HCT116 (cell line): ENCODE measurements at regions not wholly inside any gene's neighbourhood (a gene's known extent, or its start where the extent isn't known, plus 50 kb on each side); places are given as distances from the start of the nearest gene placed in this dataset.

Experiments
- ATAC-seq: fragments of 200-7000 bp; cut with Tn5 transposase; 2 replicates; pipeline ENCODE4 v1.9.1; 2020; ENCODE audit warnings: mild to moderate bottlenecking, moderate library complexity
- BruUV-seq: library from RNA; stranded (reverse); fragments of 400-500 nt; replicated peaks from 2 replicates; lab custom pipeline; 2021; lab: Mats Ljungman, UMichigan
- CTCF ChIA-PET: fragments of 300-600 bp; sonication (Branson Sonifier 250); formaldehyde crosslinking; loops from one replicate; lab custom pipeline; 2021; ENCODE audit warnings: antibody characterized with exemption; lab: Charles Lee
- POLR2A ChIA-PET: fragments of 300-600, 350-600 bp; sonication (Branson Sonifier 250); formaldehyde crosslinking; loops from one replicate; lab custom pipeline; 2021; ENCODE audit warnings: antibody characterized with exemption; lab: Charles Lee
- RAD21 ChIA-PET, 2 experiments: fragments of 300-600 bp; sonication (Branson Sonifier 250); formaldehyde crosslinking; loops; one replicate each; lab custom pipeline; 2023; ENCODE audit warnings: low total read pairs in 2 of 2; ENCODE audit not compliant: uncharacterized antibody in 2 of 2, unreplicated experiment in 2 of 2, low non-redundant PET in 1 of 2; lab: Charles Lee
- DNase-seq: peaks from one replicate; pipeline ENCODE4 v3.0.0-alpha.2; 2010; ENCODE audit warnings: low read depth, low spot score
- H2AFZ ChIP-seq: fragments of 200-600 bp; shearing (Covaris generic), sonication (generic); 2 replicates; pipeline ENCODE4 v1.6.1; 2017; ENCODE audit warnings: low read depth, mixed run types, mixed read lengths, antibody characterized with exemption, low read length; ENCODE audit not compliant: poor library complexity, severe bottlenecking
- H3K27ac ChIP-seq: 2 replicates; pipeline ENCODE4 v1.5.1; 2012; ENCODE audit warnings: low read depth, low read length
- H3K27me3 ChIP-seq: fragments of 200-600 bp; sonication (generic); 2 replicates; pipeline ENCODE4 v1.6.1; 2016; ENCODE audit warnings: mixed run types, low read length, mixed read lengths; ENCODE audit not compliant: insufficient read depth
- H3K36me3 ChIP-seq, 2 experiments: fragments of 200-500 bp in 1 of 2; fragments of 200-600 bp in 1 of 2; sonication (Bioruptor generic) in 1 of 2; sonication (generic) in 1 of 2; 2 replicates each; pipeline versions ENCODE4 v1.5.1 to v1.6.1; 2014 to 2016; ENCODE audit warnings: low read length in 2 of 2, inconsistent platforms in 1 of 2, mixed read lengths in 1 of 2, mixed run types in 1 of 2; ENCODE audit not compliant: insufficient read depth in 2 of 2, control insufficient read depth in 1 of 2
- H3K4me1 ChIP-seq, 2 experiments: fragments of 200-600 bp in 1 of 2; sonication (generic) in 1 of 2; 2 replicates each; pipeline versions ENCODE4 v1.5.1 to v1.6.1; 2012 to 2017; ENCODE audit warnings: low read length in 2 of 2, inconsistent platforms in 1 of 2, mild to moderate bottlenecking in 1 of 2, mixed read lengths in 1 of 2, mixed run types in 1 of 2, moderate library complexity in 1 of 2; ENCODE audit not compliant: insufficient read depth in 2 of 2, control insufficient read depth in 1 of 2
- H3K4me2 ChIP-seq: fragments of 200-600 bp; sonication (generic); 2 replicates; pipeline ENCODE4 v1.6.1; 2017; ENCODE audit warnings: mixed run types, low read length, mixed read lengths
- H3K4me3 ChIP-seq, 2 experiments: fragments of 200-600 bp in 1 of 2; sonication (generic) in 1 of 2; replicated peaks in 1 of 2; 2 replicates each; pipeline ENCODE4 v1.5.1; 2011 to 2016; ENCODE audit warnings: low read length in 2 of 2, control low read depth in 1 of 2, low read depth in 1 of 2, mild to moderate bottlenecking in 1 of 2, mixed read lengths in 1 of 2, mixed run types in 1 of 2
- H3K79me2 ChIP-seq: fragments of 200-600 bp; sonication (generic); 2 replicates; pipeline ENCODE4 v1.6.1; 2017; ENCODE audit warnings: mild to moderate bottlenecking, mixed run types, low read length, moderate library complexity, mixed read lengths; ENCODE audit not compliant: insufficient read depth
- H3K9ac ChIP-seq: fragments of 200-600 bp; sonication (generic); 2 replicates; pipeline ENCODE4 v1.6.1; 2016; ENCODE audit warnings: low read length, mixed read lengths
- H3K9me2 ChIP-seq: fragments of 200-600 bp; sonication (generic), shearing (Covaris generic); 2 replicates; pipeline ENCODE4 v1.6.1; 2017; ENCODE audit warnings: mixed run types, mild to moderate bottlenecking, moderate library complexity; ENCODE audit not compliant: insufficient read depth
- H3K9me3 ChIP-seq, 2 experiments: fragments of 200-500 bp in 1 of 2; fragments of 200-600 bp in 1 of 2; sonication (Bioruptor generic) in 1 of 2; sonication (generic) in 1 of 2; 2 replicates each; pipeline ENCODE4 v1.6.1; 2014 to 2017; ENCODE audit warnings: low read length in 2 of 2, mixed read lengths in 2 of 2, inconsistent platforms in 1 of 2, low read depth in 1 of 2, mild to moderate bottlenecking in 1 of 2, mixed run types in 1 of 2, moderate library complexity in 1 of 2; ENCODE audit not compliant: control insufficient read depth in 1 of 2, insufficient read depth in 1 of 2
- H4K20me1 ChIP-seq: fragments of 200-600 bp; sonication (generic), shearing (Covaris generic); 2 replicates; pipeline ENCODE4 v1.6.1; 2017; ENCODE audit warnings: mixed run types, mild to moderate bottlenecking, moderate library complexity; ENCODE audit not compliant: insufficient read depth
- CBX3 ChIP-seq: IDR thresholded peaks from 2 replicates; pipeline ENCODE4 v1.6.1; 2012; ENCODE audit warnings: low read depth
- EGR1 ChIP-seq: IDR thresholded peaks from 2 replicates; pipeline ENCODE4 v1.6.1; 2012; ENCODE audit warnings: low read depth
- EZH2 ChIP-seq: fragments of 200-600 bp; sonication (generic); IDR thresholded peaks from 2 replicates; pipeline ENCODE4 v1.6.1; 2017; ENCODE audit warnings: antibody characterized with exemption, mixed run types
- JUND ChIP-seq: IDR thresholded peaks from 2 replicates; pipeline ENCODE4 v1.6.1; 2012
- POLR2AphosphoS5 ChIP-seq: IDR thresholded peaks from 2 replicates; pipeline ENCODE4 v1.6.1; 2011; ENCODE audit warnings: mild to moderate bottlenecking, low read depth, low read length, moderate library complexity
- REST ChIP-seq: IDR thresholded peaks from 2 replicates; pipeline ENCODE4 v1.6.1; 2012; ENCODE audit warnings: low read depth
- SP1 ChIP-seq: IDR thresholded peaks from 2 replicates; pipeline ENCODE4 v1.6.1; 2012; ENCODE audit warnings: low read depth
- YY1 ChIP-seq: IDR thresholded peaks from 2 replicates; pipeline ENCODE4 v1.6.1; 2011; ENCODE audit warnings: low read length, low read depth, moderate library complexity, mild to moderate bottlenecking; ENCODE audit not compliant: insufficient replicate concordance; ENCODE audit errors: extremely low read depth
- ZBTB33 ChIP-seq: IDR thresholded peaks from 2 replicates; pipeline ENCODE4 v1.6.1; 2011; ENCODE audit warnings: mild to moderate bottlenecking, low read length, moderate library complexity; ENCODE audit not compliant: insufficient replicate concordance; ENCODE audit errors: extremely low read depth
- intact Hi-C: fragments of 100-400 bp; cut with micrococcal nuclease; formaldehyde crosslinking; loops from 2 replicates; pipeline ENCODE4 v1.10.0; 2022

GRCh38 chr1:232507571-232507970 lies 122.4 kb downstream of the SIPA1L2 start (continued):
- TF ChIP-seq ZBTB33: no peak

- no peaks in the 10 kb centered on the region for H3K36me3 ChIP-seq
- TF ChIP-seq POLR2AphosphoS5 (no peak), YY1 (no peak), SP1 (no peak), EZH2 (no peak), REST (no peak), CBX3 (no peak), JUND (no peak), EGR1 (no peak)
- no peaks in the 10 kb centered on the region for H3K9me2 ChIP-seq
- H2AFZ ChIP-seq: no peak overlapping the region
- H4K20me1 ChIP-seq: no peaks in the 10 kb centered on the region
- intact Hi-C loops: no loop called here
- no peak overlapping the region for H3K27ac ChIP-seq
- no peak for DNase-seq
- no peaks in the 10 kb centered on the region for H3K9me3 ChIP-seq
- no peaks in the 10 kb centered on the region for H3K27me3 ChIP-seq
- CTCF ChIA-PET: no interaction called here
- H3K9ac ChIP-seq: no peak overlapping the region
- no peak for ATAC-seq
- H3K4me3 ChIP-seq: no peak overlapping the region
- no TSS peak for BruUV-seq
- RAD21 ChIA-PET: no interaction called here
- H3K4me1 ChIP-seq: no peaks in the 10 kb centered on the region
- H3K4me2 ChIP-seq: no peak overlapping the region
- POLR2A ChIA-PET: no interaction called here
- H3K79me2 ChIP-seq: 0 out of 2 replicates have a peak, but pooled peaks cover 2% of the 10 kb centered on the region
Measured at GRCh38 chr1:232505884-232506283, 124.0 kb downstream of the SIPA1L2 start.
